Fibroblast of lung (primary cell): ENCODE measurements at regions not wholly inside any gene's neighbourhood (a gene's known extent, or its start where the extent isn't known, plus 50 kb on each side); places are given as distances from the start of the nearest gene placed in this dataset.

Experiments
- DNase-seq, 2 donors: peaks; one replicate each; pipeline versions ENCODE4 v3.0.0 to v3.0.0-alpha.2; 2010; ENCODE audit warnings: low read depth in 2 of 2
- H2AFZ ChIP-seq: 2 replicates; pipeline ENCODE4 v1.5.1; 2012; ENCODE audit warnings: low read length, control low read depth, inconsistent platforms
- H3K27ac ChIP-seq: 2 replicates; pipeline ENCODE4 v1.5.1; 2011; ENCODE audit warnings: low read length, control low read depth; ENCODE audit not compliant: insufficient read depth
- H3K27me3 ChIP-seq: 2 replicates; pipeline ENCODE4 v1.5.1; 2011; ENCODE audit warnings: mild to moderate bottlenecking, low read length; ENCODE audit not compliant: control insufficient read depth, insufficient read depth
- H3K36me3 ChIP-seq: 2 replicates; pipeline ENCODE4 v1.5.1; 2011; ENCODE audit warnings: low read length; ENCODE audit not compliant: control insufficient read depth, insufficient read depth
- H3K4me1 ChIP-seq: 2 replicates; pipeline ENCODE4 v1.5.1; 2011; ENCODE audit warnings: low read length; ENCODE audit not compliant: control insufficient read depth, insufficient read depth; ENCODE audit errors: extremely low read depth
- H3K4me2 ChIP-seq: 2 replicates; pipeline ENCODE4 v1.5.1; 2011; ENCODE audit warnings: low read length, control low read depth; ENCODE audit not compliant: insufficient read depth; ENCODE audit errors: extremely low read depth
- H3K4me3 ChIP-seq, 4 experiments: fragments of 200-600 bp in 1 of 4; sonication (generic) in 1 of 4; replicated peaks in 1 of 4; 2 replicates each; pipeline ENCODE4 v1.5.1; 2011 to 2016; ENCODE audit warnings: low read length in 4 of 4, low read depth in 3 of 4, mild to moderate bottlenecking in 3 of 4, control low read depth in 2 of 4, inconsistent platforms in 1 of 4, mixed read lengths in 1 of 4; ENCODE audit not compliant: insufficient read depth in 1 of 4; ENCODE audit errors: control extremely low read depth in 1 of 4
- H3K79me2 ChIP-seq: 2 replicates; pipeline ENCODE4 v1.5.1; 2012; ENCODE audit warnings: mild to moderate bottlenecking, low read length, inconsistent platforms; ENCODE audit not compliant: control insufficient read depth, insufficient read depth
- H3K9ac ChIP-seq: 2 replicates; pipeline ENCODE4 v1.5.1; 2011; ENCODE audit warnings: mild to moderate bottlenecking, low read length, control low read depth; ENCODE audit not compliant: insufficient read depth
- H3K9me3 ChIP-seq: 2 replicates; pipeline ENCODE4 v1.5.1; 2012; ENCODE audit warnings: low read depth, low read length; ENCODE audit not compliant: control insufficient read depth, insufficient read depth
- H4K20me1 ChIP-seq: 2 replicates; pipeline ENCODE4 v1.5.1; 2011; ENCODE audit warnings: low read length; ENCODE audit not compliant: control insufficient read depth, insufficient read depth; ENCODE audit errors: extremely low read depth
- EZH2 ChIP-seq: IDR thresholded peaks from 2 replicates; pipeline ENCODE4 v1.5.1; 2012; ENCODE audit warnings: low read length, control low read depth, mild to moderate bottlenecking; ENCODE audit errors: missing control alignments
- TF ChIP-seq, protein P1 (sequence below), 2 donors: IDR thresholded peaks in 1 of 2; conservative IDR thresholded peaks in 1 of 2; 1 replicate in 1 of 2; 2 replicates in 1 of 2; pipeline ENCODE4 v1.5.1; 2011 to 2012; ENCODE audit warnings: low read length in 2 of 2, control low read depth in 1 of 2, inconsistent platforms in 1 of 2, low read depth in 1 of 2, mild to moderate bottlenecking in 1 of 2

DNA sequence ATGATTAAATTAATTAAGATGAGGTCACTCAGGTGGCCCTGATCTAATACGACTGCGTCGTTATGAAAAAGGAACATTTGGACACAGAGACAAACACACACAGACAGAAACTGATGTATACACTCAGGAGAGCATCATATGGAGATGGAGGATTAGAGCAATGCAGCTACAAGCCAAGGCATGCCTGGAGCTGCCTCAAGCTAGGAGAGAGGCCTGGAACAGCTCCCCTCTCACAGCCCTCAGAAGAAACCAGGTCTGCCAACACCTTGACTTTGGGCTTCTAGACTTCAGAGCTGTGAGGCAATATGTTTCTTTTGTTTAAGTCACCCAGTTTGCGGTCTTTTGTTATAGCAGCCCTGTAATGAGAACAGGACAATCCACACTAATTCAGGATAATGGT, 318.9 kb downstream of the HS3ST3B1 start:
- Histone ChIP-seq H3K36me3 (no peaks in the 10 kb centered on the region), H3K79me2 (no peaks in the 10 kb centered on the region), H3K4me2 (no peak overlapping the region), H2AFZ (no peak overlapping the region), H4K20me1 (no peaks in the 10 kb centered on the region), H3K27me3 (no peaks in the 10 kb centered on the region), H3K9me3 (no peaks in the 10 kb centered on the region), H3K4me3 (no peak overlapping the region), H3K27ac (no peak overlapping the region), H3K4me1 (no peaks in the 10 kb centered on the region), H3K9ac (no peak overlapping the region)
- DNase-seq, result no peak
- TF ChIP-seq EZH2, result no peak
- TF ChIP-seq, protein P1, sequence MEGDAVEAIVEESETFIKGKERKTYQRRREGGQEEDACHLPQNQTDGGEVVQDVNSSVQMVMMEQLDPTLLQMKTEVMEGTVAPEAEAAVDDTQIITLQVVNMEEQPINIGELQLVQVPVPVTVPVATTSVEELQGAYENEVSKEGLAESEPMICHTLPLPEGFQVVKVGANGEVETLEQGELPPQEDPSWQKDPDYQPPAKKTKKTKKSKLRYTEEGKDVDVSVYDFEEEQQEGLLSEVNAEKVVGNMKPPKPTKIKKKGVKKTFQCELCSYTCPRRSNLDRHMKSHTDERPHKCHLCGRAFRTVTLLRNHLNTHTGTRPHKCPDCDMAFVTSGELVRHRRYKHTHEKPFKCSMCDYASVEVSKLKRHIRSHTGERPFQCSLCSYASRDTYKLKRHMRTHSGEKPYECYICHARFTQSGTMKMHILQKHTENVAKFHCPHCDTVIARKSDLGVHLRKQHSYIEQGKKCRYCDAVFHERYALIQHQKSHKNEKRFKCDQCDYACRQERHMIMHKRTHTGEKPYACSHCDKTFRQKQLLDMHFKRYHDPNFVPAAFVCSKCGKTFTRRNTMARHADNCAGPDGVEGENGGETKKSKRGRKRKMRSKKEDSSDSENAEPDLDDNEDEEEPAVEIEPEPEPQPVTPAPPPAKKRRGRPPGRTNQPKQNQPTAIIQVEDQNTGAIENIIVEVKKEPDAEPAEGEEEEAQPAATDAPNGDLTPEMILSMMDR (conservative IDR thresholded peaks at IDR 0.05 in 1 of 2, IDR thresholded peaks at IDR 0.05 in 1 of 2; ENCODE audit: low read depth in 1 of 2, low read length in 2 of 2), result no peak

DNA sequence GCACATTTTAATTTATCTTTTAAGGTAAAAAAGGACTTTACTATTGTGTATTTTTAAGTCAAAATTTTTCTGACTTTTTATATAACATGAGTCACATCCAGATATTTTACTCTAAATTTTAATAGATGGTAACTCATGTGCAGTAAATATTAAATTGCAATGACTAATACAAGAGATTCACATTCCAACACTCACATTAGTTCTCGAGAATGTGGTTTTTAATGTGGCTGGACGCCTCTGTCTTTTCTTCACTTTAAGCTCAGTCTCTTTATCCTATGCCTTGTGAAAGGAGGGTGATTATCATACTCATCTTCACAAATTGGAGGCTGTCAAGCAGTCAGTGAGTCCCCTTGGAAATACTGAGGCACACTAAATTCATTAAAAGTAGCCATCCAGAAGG, 315.6 kb downstream of the HS3ST3B1 start:
- no peak for DNase-seq
- Histone ChIP-seq H3K27me3 (no peaks in the 10 kb centered on the region), H3K36me3 (no peaks in the 10 kb centered on the region), H4K20me1 (no peaks in the 10 kb centered on the region), H3K9me3 (no peaks in the 10 kb centered on the region), H3K4me3 (no peak overlapping the region), H3K79me2 (no peaks in the 10 kb centered on the region), H2AFZ (no peak overlapping the region), H3K4me1 (no peaks in the 10 kb centered on the region), H3K27ac (no peak overlapping the region), H3K9ac (no peak overlapping the region), H3K4me2 (no peak overlapping the region)
- no peak for TF ChIP-seq EZH2
- TF ChIP-seq, protein P1 (conservative IDR thresholded peaks at IDR 0.05 in 1 of 2, IDR thresholded peaks at IDR 0.05 in 1 of 2; ENCODE audit: low read depth in 1 of 2, low read length in 2 of 2), result no peak

DNA sequence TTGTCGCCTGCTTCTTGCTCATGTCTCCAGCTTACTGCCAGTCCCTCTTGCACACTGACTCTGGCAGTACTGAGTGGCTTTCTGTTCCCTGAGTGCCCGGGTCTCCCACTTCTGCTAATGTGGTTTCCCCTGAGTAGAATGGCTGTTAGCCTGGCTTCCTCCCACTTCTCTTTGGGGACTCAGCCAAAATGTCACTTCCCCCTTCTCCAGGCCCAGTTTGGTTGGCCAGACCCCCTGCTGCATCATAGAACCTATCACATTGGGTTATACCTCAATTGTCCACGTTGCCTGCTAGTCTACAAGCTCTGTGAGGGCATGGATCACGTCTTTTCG, 304.4 kb downstream of the HS3ST3B1 start:
- TF ChIP-seq EZH2, result no peak
- TF ChIP-seq, protein P1 (conservative IDR thresholded peaks at IDR 0.05 in 1 of 2, IDR thresholded peaks at IDR 0.05 in 1 of 2; ENCODE audit: low read depth in 1 of 2, low read length in 2 of 2), result no peak
- Histone ChIP-seq H3K4me2 (no peak overlapping the region), H3K9ac (no peak overlapping the region), H3K79me2 (no peaks in the 10 kb centered on the region), H3K9me3 (no peaks in the 10 kb centered on the region), H2AFZ (no peak overlapping the region), H3K27me3 (no peaks in the 10 kb centered on the region), H3K4me1 (no peaks in the 10 kb centered on the region), H3K4me3 (no peak overlapping the region), H3K36me3 (no peaks in the 10 kb centered on the region), H4K20me1 (no peaks in the 10 kb centered on the region), H3K27ac (no peak overlapping the region)
- DNase-seq, result no peak
